ENCODE measurements at regions not wholly inside any gene's neighbourhood (a gene's known extent, or its start where the extent isn't known, plus 50 kb on each side); places are given as distances from the start of the nearest gene placed in this dataset.

DNA sequence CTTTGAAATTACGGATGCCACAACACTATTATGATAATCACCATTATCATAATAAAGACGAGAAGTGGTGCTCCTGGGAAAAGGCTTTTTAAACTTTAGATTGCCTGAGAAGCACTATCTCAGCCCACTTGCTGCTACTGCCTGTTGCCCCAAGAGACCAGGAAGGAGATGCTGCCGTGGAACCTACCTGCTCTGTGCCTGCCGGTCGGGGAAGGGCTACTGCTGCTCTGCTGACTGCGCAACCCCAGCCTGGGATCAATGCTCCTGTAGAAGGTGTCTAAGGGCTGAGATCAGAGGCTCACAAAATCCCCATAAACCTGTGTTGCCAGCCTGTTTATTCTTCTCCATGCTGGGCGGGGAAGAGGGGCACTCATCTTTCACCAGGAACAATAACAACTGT lies 145.3 kb upstream of the VCX3B start:
- Mint-ChIP-seq H3K27me3 (ENCODE audit: low read depth, poor library complexity) (peaks cover 2% of the 10 kb centered on the region), H3K4me1 (no peaks in the 10 kb centered on the region), H3K9me3 (peaks cover 13% of the 10 kb centered on the region), H3K36me3 (ENCODE audit: low read depth) (no peaks in the 10 kb centered on the region), H3K4me3 (no peak overlapping the region), H3K27ac (no peak overlapping the region)
- no peak for DNase-seq
- TF ChIP-seq, protein P1, sequence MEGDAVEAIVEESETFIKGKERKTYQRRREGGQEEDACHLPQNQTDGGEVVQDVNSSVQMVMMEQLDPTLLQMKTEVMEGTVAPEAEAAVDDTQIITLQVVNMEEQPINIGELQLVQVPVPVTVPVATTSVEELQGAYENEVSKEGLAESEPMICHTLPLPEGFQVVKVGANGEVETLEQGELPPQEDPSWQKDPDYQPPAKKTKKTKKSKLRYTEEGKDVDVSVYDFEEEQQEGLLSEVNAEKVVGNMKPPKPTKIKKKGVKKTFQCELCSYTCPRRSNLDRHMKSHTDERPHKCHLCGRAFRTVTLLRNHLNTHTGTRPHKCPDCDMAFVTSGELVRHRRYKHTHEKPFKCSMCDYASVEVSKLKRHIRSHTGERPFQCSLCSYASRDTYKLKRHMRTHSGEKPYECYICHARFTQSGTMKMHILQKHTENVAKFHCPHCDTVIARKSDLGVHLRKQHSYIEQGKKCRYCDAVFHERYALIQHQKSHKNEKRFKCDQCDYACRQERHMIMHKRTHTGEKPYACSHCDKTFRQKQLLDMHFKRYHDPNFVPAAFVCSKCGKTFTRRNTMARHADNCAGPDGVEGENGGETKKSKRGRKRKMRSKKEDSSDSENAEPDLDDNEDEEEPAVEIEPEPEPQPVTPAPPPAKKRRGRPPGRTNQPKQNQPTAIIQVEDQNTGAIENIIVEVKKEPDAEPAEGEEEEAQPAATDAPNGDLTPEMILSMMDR (IDR thresholded peaks at IDR 0.05) = no peak

DNA sequence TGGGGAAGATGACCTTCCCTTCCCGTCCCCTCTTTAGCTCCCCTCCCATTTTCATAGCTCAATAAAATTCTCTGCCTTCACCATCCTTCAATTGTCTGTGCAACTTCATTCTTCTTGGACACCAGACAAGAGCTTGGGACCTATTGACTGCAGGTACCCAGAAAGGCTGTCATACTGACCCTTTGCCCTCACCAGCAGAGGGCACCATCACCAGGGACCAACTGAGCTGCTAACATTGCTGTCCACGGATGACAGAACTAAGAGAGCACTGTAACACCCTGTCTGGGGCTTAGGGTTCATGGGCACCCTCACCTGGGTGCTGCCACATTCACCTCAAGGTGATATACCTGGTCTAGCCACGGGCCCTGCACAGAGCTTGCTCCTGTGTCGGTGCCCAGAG lies 141.3 kb upstream of the VCX3B start:
- no peak for DNase-seq
- peak overlapping the region; percentile 26 for H3K27ac Mint-ChIP-seq
- H3K4me1 Mint-ChIP-seq = no peaks in the 10 kb centered on the region
- peaks cover 2% of the 10 kb centered on the region for H3K27me3 Mint-ChIP-seq (ENCODE audit: low read depth, poor library complexity)
- TF ChIP-seq, protein P1 (IDR thresholded peaks at IDR 0.05) = no peak
- H3K9me3 Mint-ChIP-seq = peaks cover 13% of the 10 kb centered on the region
- no peak overlapping the region for H3K4me3 Mint-ChIP-seq
- H3K36me3 Mint-ChIP-seq (ENCODE audit: low read depth) = no peaks in the 10 kb centered on the region

DNA sequence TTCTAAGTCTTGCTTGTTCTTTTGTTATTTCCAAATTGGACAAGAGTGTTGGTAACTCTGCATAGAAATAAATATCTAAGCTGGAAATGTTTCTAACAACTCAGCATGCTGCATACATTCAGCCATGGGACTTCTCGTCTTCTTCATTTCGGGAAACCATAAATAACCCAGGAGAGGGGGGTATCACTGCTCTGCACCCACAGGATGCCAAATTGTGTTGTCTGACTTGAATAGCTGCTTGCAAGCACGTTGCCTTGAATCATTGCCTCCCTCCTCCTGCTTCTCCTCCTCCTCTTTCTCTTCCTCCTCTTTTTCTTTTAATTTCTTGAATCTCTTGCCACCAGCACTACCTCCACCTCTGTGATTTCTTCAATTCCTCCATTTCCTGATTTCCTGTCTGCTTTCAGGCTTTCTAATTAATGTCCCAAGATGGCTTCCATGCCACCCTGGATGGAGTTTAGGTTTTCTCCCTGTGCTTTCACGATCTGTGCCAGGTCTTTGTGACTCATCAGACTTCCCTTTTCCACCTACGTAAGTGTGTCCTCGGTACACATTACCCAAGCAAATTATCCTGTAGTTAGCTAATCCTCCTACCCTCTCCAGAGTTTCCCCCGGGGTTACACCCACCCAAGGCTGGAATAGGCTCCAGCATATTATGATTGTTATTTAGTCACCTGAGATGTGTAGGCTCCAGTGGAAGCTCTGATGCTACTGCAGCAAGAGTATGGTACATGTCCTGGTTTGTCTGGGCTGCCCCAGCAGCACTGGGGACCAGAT lies 122.6 kb upstream of the VCX3B start:
- H3K27me3 Mint-ChIP-seq (ENCODE audit: low read depth, poor library complexity) = peaks cover 8% of the 10 kb centered on the region
- H3K27ac Mint-ChIP-seq = no peak overlapping the region
- H3K9me3 Mint-ChIP-seq = no peaks in the 10 kb centered on the region
- H3K4me1 Mint-ChIP-seq = no peaks in the 10 kb centered on the region
- H3K4me3 Mint-ChIP-seq = no peak overlapping the region
- TF ChIP-seq, protein P1 (IDR thresholded peaks at IDR 0.05) = no peak
- no peaks in the 10 kb centered on the region for H3K36me3 Mint-ChIP-seq (ENCODE audit: low read depth)
- no peak for DNase-seq

DNA sequence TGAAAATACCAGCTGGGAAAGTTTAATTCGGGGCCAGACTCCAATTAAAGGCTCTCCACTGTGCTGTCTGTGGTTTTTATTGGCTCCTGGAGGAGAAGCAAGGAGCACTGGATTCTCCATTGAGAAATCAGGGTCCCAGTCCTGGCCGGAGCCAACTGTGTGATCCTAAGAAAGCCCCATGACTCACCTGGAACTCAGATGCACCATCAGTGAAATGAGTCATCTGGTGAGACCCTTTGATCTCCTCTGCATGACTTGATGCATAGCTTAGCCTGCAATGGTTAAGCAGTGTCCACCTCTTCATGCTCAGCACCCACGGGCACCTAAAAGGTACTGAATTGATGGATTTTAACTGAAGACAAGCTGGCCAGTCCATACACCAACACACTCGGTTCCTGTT lies 119.2 kb upstream of the VCX3B start:
- no peaks in the 10 kb centered on the region for H3K27me3 Mint-ChIP-seq (ENCODE audit: low read depth, poor library complexity)
- no peak for DNase-seq
- H3K36me3 Mint-ChIP-seq (ENCODE audit: low read depth) = no peaks in the 10 kb centered on the region
- no peaks in the 10 kb centered on the region for H3K9me3 Mint-ChIP-seq
- H3K4me3 Mint-ChIP-seq = no peak overlapping the region
- TF ChIP-seq, protein P1 (IDR thresholded peaks at IDR 0.05) = no peak
- no peak overlapping the region for H3K27ac Mint-ChIP-seq
- H3K4me1 Mint-ChIP-seq = peaks cover 6% of the 10 kb centered on the region

DNA sequence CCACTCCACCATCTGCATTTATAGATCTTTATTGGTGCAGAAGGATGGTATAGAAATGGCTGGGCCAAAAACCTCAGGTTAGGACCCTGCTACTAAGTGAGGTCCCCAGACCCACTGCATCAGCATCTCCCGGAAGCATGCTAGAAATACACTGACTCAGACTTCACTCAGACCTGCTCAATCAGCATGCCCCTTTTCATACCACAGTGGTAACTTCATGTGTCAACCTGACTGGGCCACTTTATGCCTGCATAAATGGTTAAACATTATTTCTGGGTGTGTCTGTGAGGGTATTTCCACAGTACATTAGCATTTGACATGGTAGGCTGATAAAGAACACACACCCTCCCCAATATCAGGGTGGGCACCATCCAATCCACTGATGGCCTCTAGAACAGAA lies 118.6 kb upstream of the VCX3B start:
- Mint-ChIP-seq H3K4me3 (no peak overlapping the region), H3K4me1 (peaks cover 8% of the 10 kb centered on the region), H3K27ac (no peak overlapping the region), H3K36me3 (ENCODE audit: low read depth) (no peaks in the 10 kb centered on the region), H3K9me3 (no peaks in the 10 kb centered on the region), H3K27me3 (ENCODE audit: low read depth, poor library complexity) (no peaks in the 10 kb centered on the region)
- TF ChIP-seq, protein P1 (IDR thresholded peaks at IDR 0.05) = no peak
- DNase-seq = no peak

DNA sequence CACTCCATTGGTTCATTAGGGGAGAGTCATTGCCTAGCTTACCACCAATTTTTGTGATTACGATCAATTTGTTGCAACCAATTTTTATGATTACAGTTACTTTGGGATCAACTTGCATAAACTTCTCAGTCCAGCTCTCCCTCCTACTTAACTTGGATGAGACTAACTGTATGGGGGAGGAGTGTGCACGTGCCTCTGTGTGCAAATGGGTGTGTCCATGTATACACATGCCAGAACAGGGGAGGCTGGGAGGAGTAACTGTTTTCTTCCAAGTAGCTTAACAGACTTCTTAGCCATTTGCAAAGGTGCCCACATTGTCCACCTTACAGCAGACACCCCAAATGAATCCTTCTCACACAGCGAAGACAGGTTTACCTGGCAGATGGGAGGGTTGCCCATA lies 117.7 kb upstream of the VCX3B start:
- no peaks in the 10 kb centered on the region for H3K36me3 Mint-ChIP-seq (ENCODE audit: low read depth)
- H3K4me1 Mint-ChIP-seq = peaks cover 8% of the 10 kb centered on the region

More for the DNA sequence above, 117.7 kb upstream of the VCX3B start:
- Mint-ChIP-seq H3K9me3 (no peaks in the 10 kb centered on the region), H3K27ac (no peak overlapping the region), H3K4me3 (no peak overlapping the region), H3K27me3 (ENCODE audit: low read depth, poor library complexity) (no peaks in the 10 kb centered on the region)
- TF ChIP-seq, protein P1 (IDR thresholded peaks at IDR 0.05) = no peak
- DNase-seq = no peak
